ENCODE measurements at regions not wholly inside any gene's neighbourhood (a gene's known extent, or its start where the extent isn't known, plus 50 kb on each side); places are given as distances from the start of the nearest gene placed in this dataset.

- DNase-seq (ENCODE audit: low read depth) = no peak
Measured at GRCh38 chr16:86773354-86773715, 195.0 kb downstream of the FOXL1 start.

GRCh38 chr16:86774931-86775330 lies 196.6 kb downstream of the FOXL1 start:
- DNase-seq (ENCODE audit: low read depth) = no peak

GRCh38 chr16:86775511-86775921 lies 197.2 kb downstream of the FOXL1 start:
- DNase-seq (ENCODE audit: low read depth) = no peak

- DNase-seq (ENCODE audit: low read depth) = no peak
Measured at GRCh38 chr16:86777381-86777946, 199.1 kb downstream of the FOXL1 start.

GRCh38 chr16:86778108-86778745 lies 199.9 kb downstream of the FOXL1 start:
- DNase-seq (ENCODE audit: low read depth) = no peak

- DNase-seq (ENCODE audit: low read depth) = no peak
Measured at GRCh38 chr16:86778978-86779377, 200.6 kb downstream of the FOXL1 start.

GRCh38 chr16:86781046-86781445 lies 202.7 kb downstream of the FOXL1 start:
- no peak for DNase-seq (ENCODE audit: low read depth)

- DNase-seq (ENCODE audit: low read depth) = peak; percentile 27
Measured at GRCh38 chr16:86783636-86784626, 205.6 kb downstream of the FOXL1 start.

GRCh38 chr16:86786338-86786737 lies 208.0 kb downstream of the FOXL1 start:
- no peak for DNase-seq (ENCODE audit: low read depth)

GRCh38 chr16:86786994-86787393 lies 208.6 kb downstream of the FOXL1 start:
- DNase-seq (ENCODE audit: low read depth) = no peak

- DNase-seq (ENCODE audit: low read depth) = no peak
Measured at GRCh38 chr16:86787538-86787937, 209.2 kb downstream of the FOXL1 start.

- peak; percentile 31 for DNase-seq (ENCODE audit: low read depth)
Measured at GRCh38 chr16:86789621-86790051, 211.3 kb downstream of the FOXL1 start.

- no peak for DNase-seq (ENCODE audit: low read depth)
Measured at GRCh38 chr16:86791287-86792035, 213.1 kb downstream of the FOXL1 start.

- no peak for DNase-seq (ENCODE audit: low read depth)
Measured at GRCh38 chr16:86794216-86794864, 216.0 kb downstream of the FOXL1 start.

- no peak for DNase-seq (ENCODE audit: low read depth)
Measured at GRCh38 chr16:86797700-86798099, 219.4 kb downstream of the FOXL1 start.

- DNase-seq (ENCODE audit: low read depth) = no peak
Measured at GRCh38 chr16:86798247-86799041, 220.1 kb downstream of the FOXL1 start.

GRCh38 chr16:86799367-86799766 lies 221.0 kb downstream of the FOXL1 start:
- DNase-seq (ENCODE audit: low read depth) = no peak

- DNase-seq (ENCODE audit: low read depth) = no peak
Measured at GRCh38 chr16:86800894-86801293, 222.5 kb downstream of the FOXL1 start.

- no peak for DNase-seq (ENCODE audit: low read depth)
Measured at GRCh38 chr16:86802013-86802412, 223.7 kb downstream of the FOXL1 start.

GRCh38 chr16:86805188-86805587 lies 226.8 kb downstream of the FOXL1 start:
- DNase-seq (ENCODE audit: low read depth) = no peak
